SKM-1 treated with dmso at 0.1 percent for 144 hours (cell line): ENCODE measurements at regions not wholly inside any gene's neighbourhood (a gene's known extent, or its start where the extent isn't known, plus 50 kb on each side); places are given as distances from the start of the nearest gene placed in this dataset.
"Not testable (repeated sequence)": the region's sequence is repeated elsewhere in the genome, so short reads cannot be mapped to it uniquely, and the experiment has no call there.

Experiments
- DNase-seq: peaks from one replicate; lab custom pipeline; 2025; ENCODE audit not compliant: unreplicated experiment; lab: John Stamatoyannopoulos, UW

- no peak for DNase-seq
These were observed 98.4 kb upstream of the TBX5 start for GRCh38 chr12:114504311-114504710.

GRCh38 chr12:114501474-114501807 lies 95.5 kb upstream of the TBX5 start:
- no peak for DNase-seq

- no peak for DNase-seq
These were observed 95.0 kb upstream of the TBX5 start for GRCh38 chr12:114500775-114501473.

GRCh38 chr12:114500131-114500530 lies 94.2 kb upstream of the TBX5 start:
- no peak for DNase-seq

- no peak for DNase-seq
These were observed 93.4 kb upstream of the TBX5 start for GRCh38 chr12:114499338-114499737.

GRCh38 chr12:114491916-114492315 lies 86.0 kb upstream of the TBX5 start:
- DNase-seq, result no peak

- DNase-seq, result not testable (repeated sequence)
These were observed 79.0 kb upstream of the TBX5 start for GRCh38 chr12:114484822-114485459.

GRCh38 chr12:114483996-114484395 lies 78.1 kb upstream of the TBX5 start:
- DNase-seq, result no peak

GRCh38 chr12:114481200-114481535 lies 75.2 kb upstream of the TBX5 start:
- DNase-seq, result no peak

- no peak for DNase-seq
These were observed 74.6 kb upstream of the TBX5 start for GRCh38 chr12:114480337-114481199.

GRCh38 chr12:114479831-114480230 lies 73.9 kb upstream of the TBX5 start:
- DNase-seq, result no peak

GRCh38 chr12:114478865-114479264 lies 72.9 kb upstream of the TBX5 start:
- no peak for DNase-seq

GRCh38 chr12:114477989-114478395 lies 72.0 kb upstream of the TBX5 start:
- no peak for DNase-seq

- DNase-seq, result no peak
These were observed 70.2 kb upstream of the TBX5 start for GRCh38 chr12:114476159-114476558.

GRCh38 chr12:114473717-114474116 lies 67.8 kb upstream of the TBX5 start:
- DNase-seq, result no peak

- DNase-seq, result no peak
These were observed 67.1 kb upstream of the TBX5 start for GRCh38 chr12:114473018-114473417.

GRCh38 chr12:114457620-114458019 lies 51.7 kb upstream of the TBX5 start:
- DNase-seq, result no peak
